GM23338 (cell line): ENCODE measurements at regions not wholly inside any gene's neighbourhood (a gene's known extent, or its start where the extent isn't known, plus 50 kb on each side); places are given as distances from the start of the nearest gene placed in this dataset.

Experiments used
- ATAC-seq: fragments of 200-7000 bp; cut with Tn5 transposase; 3 replicates; pipeline ENCODE4 v1.9.1; 2020
- DNase-seq: peaks from one replicate; pipeline ENCODE4 v3.0.0-alpha.2; 2015; ENCODE audit warnings: low spot score
- H2AFZ ChIP-seq: fragments of 200-600 bp; sonication (generic); 2 replicates; pipeline ENCODE4 v1.8.0; 2016; ENCODE audit warnings: antibody characterized with exemption, mild to moderate bottlenecking, moderate library complexity
- H3F3A ChIP-seq: fragments of 200-600 bp; sonication (generic); replicated peaks from 2 replicates; pipeline ENCODE4 v1.8.0; 2017; ENCODE audit warnings: antibody characterized with exemption, mixed run types, low read depth
- H3K27ac ChIP-seq: fragments of 200-600 bp; sonication (generic); 2 replicates; pipeline ENCODE4 v1.6.1; 2016; ENCODE audit warnings: low read depth
- H3K27me3 ChIP-seq: fragments of 200-600 bp; sonication (generic); 2 replicates; pipeline ENCODE4 v1.8.0; 2016; ENCODE audit warnings: mild to moderate bottlenecking, mixed run types, moderate library complexity; ENCODE audit not compliant: insufficient read depth
- H3K36me3 ChIP-seq: fragments of 200-600 bp; sonication (generic); 2 replicates; pipeline ENCODE4 v1.8.0; 2016; ENCODE audit warnings: mild to moderate bottlenecking; ENCODE audit not compliant: insufficient read depth
- H3K4me1 ChIP-seq: fragments of 200-600 bp; sonication (generic); 2 replicates; pipeline ENCODE4 v1.8.0; 2016; ENCODE audit warnings: mild to moderate bottlenecking, moderate library complexity; ENCODE audit not compliant: insufficient read depth
- H3K4me2 ChIP-seq: fragments of 200-600 bp; sonication (generic); 2 replicates; pipeline ENCODE4 v1.7.1; 2017; ENCODE audit warnings: mixed run types
- H3K4me3 ChIP-seq: fragments of 200-600 bp; sonication (generic); 2 replicates; pipeline ENCODE4 v1.6.1; 2016; ENCODE audit warnings: mixed run types
- H3K79me2 ChIP-seq: fragments of 200-600 bp; sonication (generic); replicated peaks from 2 replicates; pipeline ENCODE4 v1.8.0; 2017; ENCODE audit warnings: mild to moderate bottlenecking; ENCODE audit not compliant: insufficient read depth
- H3K9me2 ChIP-seq: fragments of 200-600 bp; sonication (generic); 2 replicates; pipeline ENCODE4 v1.8.0; 2017; ENCODE audit not compliant: insufficient read depth
- H4K20me1 ChIP-seq: fragments of 200-600 bp; sonication (generic); replicated peaks from 2 replicates; pipeline ENCODE4 v1.8.0; 2017; ENCODE audit warnings: mild to moderate bottlenecking; ENCODE audit not compliant: insufficient read depth
- H3K27ac Mint-ChIP-seq: 2 replicates; pipeline ENCODE4 v1.8.0; 2020; ENCODE audit warnings: inconsistent platforms, mild to moderate bottlenecking, moderate library complexity, mixed read lengths
- H3K27me3 Mint-ChIP-seq: 3 replicates; pipeline ENCODE4 v1.8.0; 2022; ENCODE audit warnings: low read depth, mild to moderate bottlenecking, moderate library complexity, mixed read lengths, inconsistent platforms; ENCODE audit not compliant: insufficient read depth, poor library complexity
- H3K36me3 Mint-ChIP-seq: 3 replicates; pipeline ENCODE4 v1.8.0; 2021; ENCODE audit warnings: low read depth, mild to moderate bottlenecking, inconsistent platforms, moderate library complexity, mixed read lengths
- H3K4me1 Mint-ChIP-seq: 3 replicates; pipeline ENCODE4 v1.8.0; 2020; ENCODE audit warnings: mild to moderate bottlenecking, inconsistent platforms, mixed read lengths
- H3K4me3 Mint-ChIP-seq: 3 replicates; pipeline ENCODE4 v1.8.0; 2021; ENCODE audit warnings: moderate library complexity, mild to moderate bottlenecking, inconsistent platforms, mixed read lengths
- H3K9me3 Mint-ChIP-seq: 3 replicates; pipeline ENCODE4 v1.8.0; 2020; ENCODE audit warnings: moderate library complexity, mild to moderate bottlenecking, inconsistent platforms, mixed read lengths
- CREB1 ChIP-seq: fragments of 250-450 bp; sonication (Bioruptor Pico); IDR thresholded peaks from 2 replicates; pipeline ENCODE4 v1.5.0; 2020; ENCODE audit warnings: low read depth, mild to moderate bottlenecking, moderate library complexity
- EZH2phosphoT487 ChIP-seq: fragments of 200-600 bp; sonication (generic); IDR thresholded peaks from one replicate; pipeline ENCODE4 v1.8.1; 2018; ENCODE audit warnings: antibody characterized with exemption; ENCODE audit not compliant: unreplicated experiment
- JUNB ChIP-seq: IDR thresholded peaks from one replicate; pipeline ENCODE4 v1.6.1; 2016; ENCODE audit warnings: antibody characterized with exemption; ENCODE audit not compliant: unreplicated experiment
- NANOG ChIP-seq: IDR thresholded peaks from 2 replicates; pipeline ENCODE4 v1.6.1; 2016; ENCODE audit warnings: antibody characterized with exemption, borderline replicate concordance
- STAT1 ChIP-seq: IDR thresholded peaks from one replicate; pipeline ENCODE4 v1.6.1; 2016; ENCODE audit warnings: antibody characterized with exemption; ENCODE audit not compliant: unreplicated experiment
- ZNF331 ChIP-seq: fragments of 250-450 bp; sonication (Bioruptor Pico); IDR thresholded peaks from 2 replicates; pipeline ENCODE4 v1.5.0; 2020; ENCODE audit warnings: low read depth, mild to moderate bottlenecking, moderate library complexity
- TF ChIP-seq, protein P1 (sequence below): fragments of 250-450 bp; sonication (Bioruptor Pico); IDR thresholded peaks from 2 replicates; pipeline ENCODE4 v1.5.0; 2020; ENCODE audit warnings: mild to moderate bottlenecking, moderate library complexity
- TF ChIP-seq, protein P2 (sequence below), 2 experiments: fragments of 200-600 bp in 1 of 2; sonication (generic) in 1 of 2; conservative IDR thresholded peaks; 2 replicates each; pipeline versions ENCODE4 v1.5.1 to v1.6.1; 2016 to 2017; ENCODE audit warnings: antibody characterized with exemption in 2 of 2, low read depth in 2 of 2, mild to moderate bottlenecking in 2 of 2, moderate library complexity in 1 of 2

DNA sequence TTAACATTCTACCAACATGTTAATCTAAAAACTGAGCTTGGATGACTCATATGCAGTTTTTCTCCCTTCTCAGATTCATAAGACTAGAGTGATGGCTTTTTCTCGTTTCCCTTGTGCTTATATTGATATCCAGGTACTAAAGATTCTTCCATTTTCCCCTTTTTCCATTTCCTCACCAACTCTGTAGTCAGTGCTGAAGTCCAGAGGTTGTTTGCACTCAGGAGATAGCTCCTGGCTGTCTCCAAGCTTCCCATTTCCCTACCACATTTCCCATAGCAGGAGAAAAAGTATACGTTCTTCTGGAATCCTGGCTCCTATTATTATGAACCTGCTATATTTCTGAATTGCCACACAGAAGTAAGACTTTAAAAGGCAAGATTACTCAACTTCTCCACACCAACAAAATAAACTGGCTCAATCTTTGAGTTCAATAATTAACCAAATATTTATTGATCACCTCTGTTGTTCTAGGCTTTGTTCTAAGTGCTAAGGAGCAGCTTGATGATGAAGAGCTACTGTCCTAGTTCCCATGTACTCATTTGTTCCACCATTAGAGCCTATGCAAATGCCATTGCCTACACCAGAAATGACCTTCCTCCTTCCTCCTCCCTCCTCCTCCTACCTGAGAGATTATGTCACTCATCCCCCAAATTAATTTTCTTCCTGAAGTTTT is 454.4 kb upstream of the RPS6KA3 start (continued):
- TF ChIP-seq, protein P1, sequence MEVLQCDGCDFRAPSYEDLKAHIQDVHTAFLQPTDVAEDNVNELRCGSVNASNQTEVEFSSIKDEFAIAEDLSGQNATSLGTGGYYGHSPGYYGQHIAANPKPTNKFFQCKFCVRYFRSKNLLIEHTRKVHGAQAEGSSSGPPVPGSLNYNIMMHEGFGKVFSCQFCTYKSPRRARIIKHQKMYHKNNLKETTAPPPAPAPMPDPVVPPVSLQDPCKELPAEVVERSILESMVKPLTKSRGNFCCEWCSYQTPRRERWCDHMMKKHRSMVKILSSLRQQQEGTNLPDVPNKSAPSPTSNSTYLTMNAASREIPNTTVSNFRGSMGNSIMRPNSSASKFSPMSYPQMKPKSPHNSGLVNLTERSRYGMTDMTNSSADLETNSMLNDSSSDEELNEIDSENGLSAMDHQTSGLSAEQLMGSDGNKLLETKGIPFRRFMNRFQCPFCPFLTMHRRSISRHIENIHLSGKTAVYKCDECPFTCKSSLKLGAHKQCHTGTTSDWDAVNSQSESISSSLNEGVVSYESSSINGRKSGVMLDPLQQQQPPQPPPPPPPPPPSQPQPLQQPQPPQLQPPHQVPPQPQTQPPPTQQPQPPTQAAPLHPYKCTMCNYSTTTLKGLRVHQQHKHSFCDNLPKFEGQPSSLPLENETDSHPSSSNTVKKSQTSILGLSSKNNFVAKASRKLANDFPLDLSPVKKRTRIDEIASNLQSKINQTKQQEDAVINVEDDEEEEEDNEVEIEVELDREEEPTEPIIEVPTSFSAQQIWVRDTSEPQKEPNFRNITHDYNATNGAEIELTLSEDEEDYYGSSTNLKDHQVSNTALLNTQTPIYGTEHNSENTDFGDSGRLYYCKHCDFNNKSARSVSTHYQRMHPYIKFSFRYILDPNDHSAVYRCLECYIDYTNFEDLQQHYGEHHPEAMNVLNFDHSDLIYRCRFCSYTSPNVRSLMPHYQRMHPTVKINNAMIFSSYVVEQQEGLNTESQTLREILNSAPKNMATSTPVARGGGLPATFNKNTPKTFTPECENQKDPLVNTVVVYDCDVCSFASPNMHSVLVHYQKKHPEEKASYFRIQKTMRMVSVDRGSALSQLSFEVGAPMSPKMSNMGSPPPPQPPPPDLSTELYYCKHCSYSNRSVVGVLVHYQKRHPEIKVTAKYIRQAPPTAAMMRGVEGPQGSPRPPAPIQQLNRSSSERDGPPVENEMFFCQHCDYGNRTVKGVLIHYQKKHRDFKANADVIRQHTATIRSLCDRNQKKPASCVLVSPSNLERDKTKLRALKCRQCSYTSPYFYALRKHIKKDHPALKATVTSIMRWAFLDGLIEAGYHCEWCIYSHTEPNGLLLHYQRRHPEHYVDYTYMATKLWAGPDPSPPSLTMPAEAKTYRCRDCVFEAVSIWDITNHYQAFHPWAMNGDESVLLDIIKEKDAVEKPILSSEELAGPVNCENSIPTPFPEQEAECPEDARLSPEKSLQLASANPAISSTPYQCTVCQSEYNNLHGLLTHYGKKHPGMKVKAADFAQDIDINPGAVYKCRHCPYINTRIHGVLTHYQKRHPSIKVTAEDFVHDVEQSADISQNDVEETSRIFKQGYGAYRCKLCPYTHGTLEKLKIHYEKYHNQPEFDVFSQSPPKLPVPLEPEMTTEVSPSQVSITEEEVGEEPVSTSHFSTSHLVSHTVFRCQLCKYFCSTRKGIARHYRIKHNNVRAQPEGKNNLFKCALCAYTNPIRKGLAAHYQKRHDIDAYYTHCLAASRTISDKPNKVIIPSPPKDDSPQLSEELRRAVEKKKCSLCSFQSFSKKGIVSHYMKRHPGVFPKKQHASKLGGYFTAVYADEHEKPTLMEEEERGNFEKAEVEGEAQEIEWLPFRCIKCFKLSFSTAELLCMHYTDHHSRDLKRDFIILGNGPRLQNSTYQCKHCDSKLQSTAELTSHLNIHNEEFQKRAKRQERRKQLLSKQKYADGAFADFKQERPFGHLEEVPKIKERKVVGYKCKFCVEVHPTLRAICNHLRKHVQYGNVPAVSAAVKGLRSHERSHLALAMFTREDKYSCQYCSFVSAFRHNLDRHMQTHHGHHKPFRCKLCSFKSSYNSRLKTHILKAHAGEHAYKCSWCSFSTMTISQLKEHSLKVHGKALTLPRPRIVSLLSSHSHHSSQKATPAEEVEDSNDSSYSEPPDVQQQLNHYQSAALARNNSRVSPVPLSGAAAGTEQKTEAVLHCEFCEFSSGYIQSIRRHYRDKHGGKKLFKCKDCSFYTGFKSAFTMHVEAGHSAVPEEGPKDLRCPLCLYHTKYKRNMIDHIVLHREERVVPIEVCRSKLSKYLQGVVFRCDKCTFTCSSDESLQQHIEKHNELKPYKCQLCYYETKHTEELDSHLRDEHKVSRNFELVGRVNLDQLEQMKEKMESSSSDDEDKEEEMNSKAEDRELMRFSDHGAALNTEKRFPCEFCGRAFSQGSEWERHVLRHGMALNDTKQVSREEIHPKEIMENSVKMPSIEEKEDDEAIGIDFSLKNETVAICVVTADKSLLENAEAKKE: no peak
- no peak for TF ChIP-seq ZNF331 (CRISPR knock-in tag)
- TF ChIP-seq, protein P2, sequence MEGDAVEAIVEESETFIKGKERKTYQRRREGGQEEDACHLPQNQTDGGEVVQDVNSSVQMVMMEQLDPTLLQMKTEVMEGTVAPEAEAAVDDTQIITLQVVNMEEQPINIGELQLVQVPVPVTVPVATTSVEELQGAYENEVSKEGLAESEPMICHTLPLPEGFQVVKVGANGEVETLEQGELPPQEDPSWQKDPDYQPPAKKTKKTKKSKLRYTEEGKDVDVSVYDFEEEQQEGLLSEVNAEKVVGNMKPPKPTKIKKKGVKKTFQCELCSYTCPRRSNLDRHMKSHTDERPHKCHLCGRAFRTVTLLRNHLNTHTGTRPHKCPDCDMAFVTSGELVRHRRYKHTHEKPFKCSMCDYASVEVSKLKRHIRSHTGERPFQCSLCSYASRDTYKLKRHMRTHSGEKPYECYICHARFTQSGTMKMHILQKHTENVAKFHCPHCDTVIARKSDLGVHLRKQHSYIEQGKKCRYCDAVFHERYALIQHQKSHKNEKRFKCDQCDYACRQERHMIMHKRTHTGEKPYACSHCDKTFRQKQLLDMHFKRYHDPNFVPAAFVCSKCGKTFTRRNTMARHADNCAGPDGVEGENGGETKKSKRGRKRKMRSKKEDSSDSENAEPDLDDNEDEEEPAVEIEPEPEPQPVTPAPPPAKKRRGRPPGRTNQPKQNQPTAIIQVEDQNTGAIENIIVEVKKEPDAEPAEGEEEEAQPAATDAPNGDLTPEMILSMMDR (conservative IDR thresholded peaks at IDR 0.05; ENCODE audit: low read depth in 2 of 2): no peak

- peaks cover 12% of the 10 kb centered on the region for H3K4me1 Mint-ChIP-seq
- no peaks in the 10 kb centered on the region for H3F3A ChIP-seq
- no peak overlapping the region for H3K4me2 ChIP-seq
- H3K27me3 Mint-ChIP-seq: no peaks in the 10 kb centered on the region
- no peaks in the 10 kb centered on the region for H3K79me2 ChIP-seq
- peaks cover 9% of the 10 kb centered on the region for H3K9me3 Mint-ChIP-seq
- peak; percentile 43 for DNase-seq
- H4K20me1 ChIP-seq: no peaks in the 10 kb centered on the region
- no peaks in the 10 kb centered on the region for H3K9me2 ChIP-seq
- peaks cover 12% of the 10 kb centered on the region for H3K36me3 Mint-ChIP-seq
- H3K36me3 ChIP-seq: no peaks in the 10 kb centered on the region
- no peaks in the 10 kb centered on the region for H3K4me1 ChIP-seq
- H3K27ac ChIP-seq: peak overlapping the region; percentile 28; the same call in 1 of the 2 replicates
- no peak overlapping the region for H2AFZ ChIP-seq
- H3K27me3 ChIP-seq: no peaks in the 10 kb centered on the region
- no peak overlapping the region for H3K4me3 Mint-ChIP-seq
- no peak overlapping the region for H3K4me3 ChIP-seq
- ATAC-seq: peak; percentile 88
- peak overlapping the region; percentile 87 for H3K27ac Mint-ChIP-seq
- no peak for TF ChIP-seq STAT1
- TF ChIP-seq NANOG: no peak
- no peak for TF ChIP-seq CREB1
- no peak for TF ChIP-seq EZH2phosphoT487
- TF ChIP-seq, protein P2 (conservative IDR thresholded peaks at IDR 0.05; ENCODE audit: low read depth in 2 of 2): no peak
- TF ChIP-seq JUNB: no peak
Observed at GRCh38 chrX:20718592-20719380, 452.1 kb upstream of the RPS6KA3 start.
